CD4-positive, alpha-beta T cell treated with Interleukin-15 for 1 hour (primary cell): ENCODE measurements at regions not wholly inside any gene's neighbourhood (a gene's known extent, or its start where the extent isn't known, plus 50 kb on each side); places are given as distances from the start of the nearest gene placed in this dataset.
"Not testable (repeated sequence)": the region's sequence is repeated elsewhere in the genome, so short reads cannot be mapped to it uniquely, and the experiment has no call there.

Experiments
- DNase-seq: peaks from one replicate; pipeline ENCODE4 v3.0.0-alpha.2; 2020

GRCh38 chr2:2919574-2920365 is 457.8 kb downstream of the EIPR1 start:
- no peak for DNase-seq

DNA sequence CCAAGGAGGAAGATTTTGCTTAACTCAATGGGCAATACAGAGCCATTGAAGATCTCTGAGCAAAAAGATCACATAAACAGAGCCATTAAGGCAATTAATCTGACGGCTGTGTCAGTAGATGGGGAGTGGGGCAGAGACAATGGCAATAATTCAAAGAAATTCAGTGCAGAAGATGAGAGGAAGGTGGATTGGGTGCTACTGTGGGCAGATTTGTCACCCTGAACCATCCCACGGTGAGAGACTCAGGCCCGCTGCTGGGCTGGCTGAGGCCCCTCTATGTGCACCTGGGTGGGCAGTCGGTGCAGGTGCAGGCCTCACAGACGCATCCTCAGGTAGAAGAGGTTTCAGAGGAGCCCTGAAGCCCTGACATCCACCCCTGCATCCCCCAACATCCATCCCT is 458.6 kb downstream of the EIPR1 start:
- DNase-seq = no peak

DNA sequence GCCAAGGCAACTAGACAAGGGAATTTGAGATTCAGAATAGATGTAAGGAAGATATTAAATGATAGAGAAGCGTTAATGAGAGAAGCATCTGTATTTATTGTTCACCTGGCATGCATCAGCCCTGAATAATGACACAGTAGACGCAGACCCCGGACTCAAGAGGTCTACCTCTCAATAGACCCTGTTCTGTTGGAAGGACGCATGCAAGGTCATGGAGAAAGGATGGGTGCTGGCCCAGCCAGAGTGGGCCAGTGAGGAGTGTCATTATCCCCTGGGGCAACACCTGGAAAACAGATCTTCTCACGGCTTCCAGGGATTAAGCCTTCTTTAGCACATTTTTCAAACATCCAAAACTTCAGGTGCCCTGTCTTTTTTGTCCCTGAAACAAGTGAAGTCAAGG is 461.0 kb downstream of the EIPR1 start:
- DNase-seq = no peak

DNA sequence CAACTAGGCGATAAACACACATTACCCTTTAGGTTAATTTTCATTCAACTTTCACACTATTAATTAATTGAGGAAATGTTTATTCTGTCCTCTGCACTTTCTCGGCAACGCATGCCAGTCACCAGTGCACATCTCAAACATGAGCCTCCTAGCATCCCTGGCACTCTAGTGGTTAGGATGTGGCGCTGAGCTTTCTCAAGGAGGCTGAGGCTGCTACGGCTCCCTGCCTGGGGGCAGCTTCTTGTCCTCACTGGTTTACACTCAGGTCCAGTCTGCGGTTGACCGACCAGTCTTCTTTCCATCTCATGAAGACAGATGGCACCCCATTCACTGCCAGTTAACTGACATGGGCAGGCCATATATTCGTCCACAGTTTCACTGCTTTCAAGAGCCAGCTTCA is 463.4 kb downstream of the EIPR1 start:
- DNase-seq = no peak

- no peak for DNase-seq
These were observed 464.0 kb downstream of the EIPR1 start for GRCh38 chr2:2913601-2914120.

GRCh38 chr2:2912731-2913130 is 464.9 kb downstream of the EIPR1 start:
- DNase-seq = no peak

GRCh38 chr2:2912293-2912692 is 465.3 kb downstream of the EIPR1 start:
- DNase-seq = no peak

DNA sequence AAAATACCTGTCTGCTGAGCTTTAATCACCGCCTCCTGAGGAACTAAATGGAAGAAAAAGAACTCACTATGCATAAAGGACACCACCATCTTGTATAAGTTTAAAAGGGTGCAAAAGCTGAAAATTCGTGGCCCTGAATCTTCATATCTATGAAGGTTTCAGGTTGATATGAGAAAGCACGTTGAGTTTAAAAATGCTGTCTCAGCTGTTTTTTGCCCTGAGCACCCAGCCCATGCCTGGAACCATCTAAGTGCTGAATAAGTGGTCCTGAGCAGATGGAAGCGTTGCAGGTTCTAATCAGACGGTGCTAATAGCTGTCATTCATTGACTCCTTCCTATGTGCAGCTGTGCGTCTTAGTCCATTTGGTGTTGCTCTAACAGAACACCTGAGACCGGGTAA is 467.4 kb downstream of the EIPR1 start:
- no peak for DNase-seq

- DNase-seq = no peak
These were observed 468.3 kb downstream of the EIPR1 start for GRCh38 chr2:2909086-2910035.

DNA sequence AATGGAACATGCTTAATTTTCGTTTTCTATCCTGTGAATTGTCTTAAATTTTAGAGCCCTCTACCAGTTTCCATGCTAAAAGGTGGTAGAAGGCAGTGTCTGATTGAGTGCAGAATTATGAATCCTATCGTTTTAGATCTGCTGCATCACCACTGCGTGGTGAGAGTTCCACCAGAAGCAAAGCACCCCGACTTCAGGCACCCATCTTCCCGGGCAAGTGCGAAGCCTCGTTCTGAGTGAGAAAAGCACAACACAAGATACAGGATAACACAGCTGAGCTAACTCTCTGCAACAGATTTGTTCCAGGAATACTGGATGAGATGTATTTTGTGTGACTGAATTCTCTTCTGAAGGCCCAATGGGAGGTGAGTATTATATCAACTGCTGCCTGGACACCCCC is 471.5 kb downstream of the EIPR1 start:
- DNase-seq = no peak

GRCh38 chr2:2904721-2905350 is 472.8 kb downstream of the EIPR1 start:
- DNase-seq = no peak

GRCh38 chr2:2902547-2903281 is 474.9 kb downstream of the EIPR1 start:
- DNase-seq = no peak

- DNase-seq = no peak
These were observed 476.0 kb downstream of the EIPR1 start for GRCh38 chr2:2901384-2902345.

DNA sequence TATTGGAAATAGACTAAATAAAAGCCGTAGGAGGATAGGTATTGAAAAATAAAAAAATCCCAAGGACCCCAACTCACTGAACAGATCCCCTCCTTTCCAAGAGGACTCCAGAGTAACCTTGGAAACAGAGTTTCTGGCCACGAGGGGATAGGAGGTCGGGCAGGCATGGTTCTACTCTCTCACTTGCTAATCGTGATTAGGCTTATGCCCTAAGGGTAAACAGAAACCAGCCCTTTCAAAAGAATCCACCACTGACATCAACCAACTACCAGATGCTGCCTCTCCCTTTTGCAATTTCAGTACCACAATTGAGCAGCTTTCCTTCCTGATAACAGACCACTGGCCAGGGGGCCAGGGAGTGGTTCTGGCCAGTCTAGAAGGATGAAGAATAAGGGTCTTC is 477.8 kb downstream of the EIPR1 start:
- no peak for DNase-seq

DNA sequence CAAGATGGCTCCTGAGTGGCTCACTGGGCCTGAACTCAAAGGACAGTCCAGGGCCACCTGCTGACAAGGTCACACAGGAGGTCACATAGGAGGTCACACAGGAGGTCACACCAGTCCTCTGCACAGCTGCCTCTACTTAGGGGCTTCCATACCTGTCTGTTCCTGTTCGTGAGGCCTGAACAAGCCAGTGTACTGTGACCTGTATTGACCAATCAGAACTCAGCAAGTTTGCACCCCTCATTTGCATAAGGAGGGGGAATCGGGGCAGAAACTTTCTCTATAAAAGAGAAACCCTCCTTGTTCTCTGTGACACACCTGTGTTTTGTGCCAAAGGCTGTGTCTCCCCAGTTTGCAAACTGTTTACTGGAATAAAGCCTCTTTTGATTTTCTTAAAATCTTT is 478.9 kb downstream of the EIPR1 start:
- no peak for DNase-seq

DNA sequence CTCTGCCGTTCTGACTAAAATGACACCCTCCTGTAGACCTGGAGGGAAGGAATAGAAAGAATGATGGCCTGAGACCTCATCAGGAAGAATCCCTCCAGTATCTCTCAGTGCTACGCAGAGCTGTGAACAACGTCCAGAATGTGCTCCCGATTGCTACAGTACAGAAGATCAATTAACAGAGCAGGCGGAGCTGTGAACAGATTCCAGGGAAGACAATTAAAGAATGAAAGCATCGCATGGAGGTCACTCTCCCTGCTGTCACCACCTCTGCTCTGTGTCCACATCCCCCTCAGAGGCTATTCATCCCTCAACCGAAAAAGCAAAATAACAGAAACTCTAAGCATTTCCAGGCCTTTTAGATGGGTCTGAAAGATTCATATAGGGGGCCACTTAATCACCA is 481.0 kb downstream of the EIPR1 start:
- DNase-seq = no peak

- DNase-seq = no peak
These were observed 481.6 kb downstream of the EIPR1 start for GRCh38 chr2:2896011-2896410.

DNA sequence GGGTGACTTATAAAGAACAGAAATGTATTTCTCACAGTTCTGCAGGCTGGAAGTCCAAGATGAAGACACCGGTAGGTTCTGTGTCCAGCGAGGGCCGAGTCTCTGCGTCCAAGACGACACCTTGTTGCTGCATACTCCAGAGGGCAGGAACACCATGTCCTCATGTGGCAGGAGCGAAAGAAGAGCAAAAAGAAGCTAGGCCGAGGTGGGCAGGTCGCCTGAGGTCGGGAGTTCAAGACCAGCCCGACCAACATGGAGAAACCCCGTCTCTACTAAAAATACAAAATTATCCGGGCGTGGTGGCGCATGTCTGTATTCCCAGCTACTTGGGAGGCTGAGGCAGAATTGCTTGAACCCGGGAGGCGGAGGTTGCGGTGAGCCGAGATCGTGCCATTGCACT is 483.6 kb downstream of the EIPR1 start:
- DNase-seq = not testable (repeated sequence)

DNA sequence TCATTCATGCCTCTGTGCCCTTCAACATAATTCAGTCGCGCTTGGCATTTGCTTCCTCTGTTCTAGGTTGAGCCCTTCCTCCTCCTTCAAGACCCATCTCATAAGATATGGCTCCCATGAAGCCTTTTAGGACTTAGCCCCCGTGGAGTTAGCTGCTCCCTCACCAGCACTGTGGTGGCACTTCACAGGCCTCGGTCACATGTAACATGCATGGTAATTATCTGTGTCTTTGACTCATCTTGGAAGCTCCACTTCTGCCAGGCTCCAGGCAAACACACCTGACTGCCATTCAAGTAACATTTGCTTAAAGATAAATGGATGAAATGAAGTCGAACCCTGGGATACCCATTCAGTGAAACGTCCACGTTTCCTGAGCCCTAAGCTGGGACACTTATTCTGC is 484.7 kb downstream of the EIPR1 start:
- DNase-seq = no peak

GRCh38 chr2:2892378-2892777 is 485.2 kb downstream of the EIPR1 start:
- DNase-seq = no peak

GRCh38 chr2:2890901-2891300 is 486.7 kb downstream of the EIPR1 start:
- no peak for DNase-seq
